ENCODE measurements at regions not wholly inside any gene's neighbourhood (a gene's known extent, or its start where the extent isn't known, plus 50 kb on each side); places are given as distances from the start of the nearest gene placed in this dataset.

- no peak for TF ChIP-seq CTCF (IDR thresholded peaks at IDR 0.05)
- TF ChIP-seq ZFX (IDR thresholded peaks at IDR 0.05; ENCODE audit: borderline replicate concordance): no peak
Measured at GRCh38 chr17:77830816-77831473, 127.6 kb upstream of the TNRC6C start.

All from 22Rv1 (cell line).